NCI-H2227 treated with DMSO at 0.1 percent for 48 hours (cell line): ENCODE measurements at regions not wholly inside any gene's neighbourhood (a gene's known extent, or its start where the extent isn't known, plus 50 kb on each side); places are given as distances from the start of the nearest gene placed in this dataset.
"Not testable (repeated sequence)": the region's sequence is repeated elsewhere in the genome, so short reads cannot be mapped to it uniquely, and the experiment has no call there.

Experiments used
- DNase-seq: peaks from one replicate; lab custom pipeline; 2025; lab: John Stamatoyannopoulos, UW

DNA sequence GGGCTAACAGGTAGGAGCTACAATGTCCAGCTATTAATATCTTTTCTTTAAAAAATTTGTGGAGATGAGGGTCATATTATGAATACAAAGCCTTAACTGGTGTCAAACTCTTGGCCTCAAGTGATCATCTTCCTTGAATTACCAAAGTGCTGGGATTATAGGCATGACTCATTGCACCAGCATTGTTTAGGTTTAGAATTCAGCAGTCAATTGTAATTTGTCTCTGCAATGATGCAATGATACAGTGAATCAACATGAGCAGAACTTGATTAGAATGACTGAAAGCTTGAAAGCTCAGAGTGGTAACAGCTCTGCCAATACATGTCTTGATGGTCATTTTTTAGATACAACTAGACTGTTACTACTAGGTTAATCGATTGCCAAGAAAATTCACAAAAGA, 752.8 kb upstream of the MIR17HG start:
- no peak for DNase-seq

- no peak for DNase-seq
These were observed 741.8 kb upstream of the MIR17HG start for GRCh38 chr13:90605664-90606063.

DNA sequence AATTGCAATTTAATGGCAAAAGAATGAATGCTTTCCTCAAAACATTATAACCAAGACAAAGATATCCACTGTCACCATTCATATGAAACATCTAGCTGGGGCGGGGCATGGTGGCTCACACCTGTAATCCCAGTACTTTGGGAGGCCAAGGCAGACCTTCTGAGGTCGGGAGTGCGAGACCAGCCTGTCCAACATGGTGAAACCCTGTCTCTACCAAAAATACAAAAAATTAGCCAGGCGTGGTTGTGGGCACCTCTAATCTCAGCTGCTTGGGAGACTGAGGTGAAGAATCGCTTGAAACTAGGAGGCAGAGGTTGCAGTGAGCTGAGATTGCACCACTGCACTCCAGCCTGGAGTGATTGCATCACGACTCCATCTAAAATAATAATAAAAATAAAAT, 740.6 kb upstream of the MIR17HG start:
- not testable (repeated sequence) for DNase-seq

DNA sequence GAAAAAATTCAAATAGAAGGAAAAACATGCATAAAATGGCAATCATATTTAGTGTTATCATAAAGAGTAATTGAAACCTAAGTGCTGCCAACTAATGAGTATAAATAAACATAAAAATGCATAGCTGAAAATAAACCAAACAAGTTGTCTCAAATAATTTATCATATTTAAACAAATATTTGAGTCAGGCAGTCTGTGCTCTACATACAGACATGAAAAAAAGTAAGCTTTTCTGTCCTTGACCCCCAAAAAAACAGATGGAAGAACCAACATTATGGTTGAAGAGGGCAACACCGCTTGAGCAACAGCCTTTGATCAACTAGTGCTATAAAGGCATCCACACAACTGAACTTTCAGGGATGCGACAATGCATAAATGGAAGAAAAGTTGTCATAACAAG, 735.1 kb upstream of the MIR17HG start:
- DNase-seq: no peak

GRCh38 chr13:90613076-90613795, 734.3 kb upstream of the MIR17HG start:
- DNase-seq: no peak

DNA sequence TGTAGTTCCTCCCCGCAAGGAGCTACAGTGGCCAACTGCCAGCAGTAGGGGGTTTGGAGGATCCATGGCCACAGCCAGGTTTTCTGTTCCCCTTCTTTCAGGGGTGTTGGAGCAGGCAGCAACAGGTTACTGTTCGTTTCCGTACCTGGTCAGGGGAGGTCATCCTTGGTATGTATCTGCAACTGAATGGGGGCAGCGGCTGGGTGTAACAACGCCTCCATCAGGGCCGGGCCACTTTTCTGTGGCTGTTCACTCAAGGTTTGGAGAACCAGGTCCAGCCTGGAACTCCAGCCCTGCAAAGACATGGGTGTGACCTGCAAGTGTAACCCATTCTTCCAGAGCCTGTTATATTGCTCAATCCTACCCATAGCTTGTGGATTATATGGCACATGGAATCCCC, 732.3 kb upstream of the MIR17HG start:
- no peak for DNase-seq

DNA sequence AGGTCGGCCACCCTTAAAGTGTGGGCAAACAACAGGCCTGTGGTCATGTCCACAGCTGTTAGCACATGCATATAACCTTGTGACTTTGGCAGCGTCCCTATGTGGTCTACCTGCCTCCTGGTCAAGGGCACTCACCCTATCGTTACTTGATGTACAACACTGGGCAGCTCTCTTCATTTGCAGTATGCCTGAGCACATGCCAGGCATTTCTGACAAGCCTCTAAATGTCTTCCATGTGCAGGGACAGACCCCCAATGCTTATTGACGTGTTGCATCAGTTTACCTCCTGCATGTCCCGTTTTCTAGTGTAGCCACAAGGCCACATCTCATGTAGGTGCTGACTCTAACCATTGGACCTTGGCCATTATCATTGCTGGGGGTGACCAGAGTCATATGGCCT, 731.7 kb upstream of the MIR17HG start:
- DNase-seq: no peak

- no peak for DNase-seq
These were observed 729.4 kb upstream of the MIR17HG start for GRCh38 chr13:90618133-90618532.

DNA sequence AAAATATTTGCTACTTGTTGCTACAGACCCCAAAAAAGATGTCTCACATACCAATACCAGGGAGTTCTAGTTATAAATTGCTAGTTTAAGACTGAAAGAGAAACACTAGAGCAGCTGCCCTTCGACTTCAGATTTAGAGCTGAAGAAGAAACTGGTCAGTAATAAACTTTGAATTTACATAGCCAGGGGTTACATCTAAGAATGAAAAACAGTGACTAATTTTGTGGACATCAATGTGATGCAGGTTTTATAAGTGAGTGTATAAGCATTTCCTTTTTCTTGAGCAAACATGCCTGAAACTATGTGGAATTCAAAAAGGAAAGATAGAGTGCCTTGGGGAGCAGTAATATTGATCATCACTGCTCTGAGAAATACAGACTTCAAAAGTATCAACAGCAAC, 724.9 kb upstream of the MIR17HG start:
- no peak for DNase-seq

GRCh38 chr13:90623318-90624011, 724.0 kb upstream of the MIR17HG start:
- DNase-seq: no peak

DNA sequence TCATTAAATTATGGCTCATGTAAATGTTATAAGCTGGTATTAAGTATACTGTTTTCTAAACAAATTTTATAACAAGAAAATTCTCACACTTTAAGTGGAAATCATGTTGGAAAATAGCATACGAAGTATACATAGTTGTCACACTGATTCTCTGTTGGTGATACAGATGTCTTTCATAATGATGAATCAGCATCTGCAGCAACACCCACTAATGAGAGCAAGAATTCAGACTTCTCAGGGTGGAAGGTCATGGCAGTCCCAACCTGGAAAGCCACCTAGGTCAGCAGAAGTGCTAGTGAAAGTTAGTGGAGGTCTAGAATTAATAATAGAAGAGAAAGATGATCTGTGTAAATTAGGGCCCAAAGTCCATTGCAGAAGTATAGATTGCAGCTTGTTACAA, 719.7 kb upstream of the MIR17HG start:
- DNase-seq: no peak

DNA sequence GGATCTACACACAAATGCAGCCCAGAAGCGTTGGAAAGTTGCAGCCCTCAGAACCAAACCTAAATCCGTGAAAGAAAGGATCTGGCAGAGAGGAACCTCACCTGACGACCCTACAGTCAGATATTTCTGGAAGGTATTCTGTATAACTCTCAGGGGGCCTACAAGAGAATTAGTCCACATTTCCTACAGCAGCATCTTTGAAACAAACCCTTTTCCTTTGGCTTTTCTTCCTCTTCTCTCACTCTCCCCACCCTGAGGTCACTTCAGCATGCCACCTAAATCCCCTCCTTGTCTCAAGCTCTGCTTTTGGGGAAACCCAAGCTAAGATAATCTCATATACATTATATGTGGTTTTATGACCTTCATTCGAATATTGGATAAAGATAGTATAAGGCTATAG, 719.0 kb upstream of the MIR17HG start:
- DNase-seq: no peak

DNA sequence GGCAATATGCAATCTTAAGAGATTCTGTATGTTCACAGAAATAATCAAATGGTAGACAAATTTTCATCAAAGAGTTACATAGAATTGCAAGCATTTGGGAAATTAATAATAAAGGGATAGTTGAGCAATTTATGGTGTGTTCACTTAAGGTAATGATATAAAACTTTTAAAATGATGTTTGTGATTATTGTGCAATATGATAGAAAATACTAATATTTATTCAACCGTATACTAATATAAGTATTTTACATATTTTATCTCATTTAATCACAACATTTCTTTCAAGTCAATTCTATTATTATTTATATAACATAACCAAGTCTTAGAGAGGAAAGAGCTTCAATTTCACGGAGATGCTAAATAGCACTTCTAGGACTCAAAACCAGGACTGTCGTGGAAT, 716.8 kb upstream of the MIR17HG start:
- DNase-seq: no peak

GRCh38 chr13:90632184-90632583, 715.3 kb upstream of the MIR17HG start:
- DNase-seq: no peak

- DNase-seq: no peak
These were observed 713.6 kb upstream of the MIR17HG start for GRCh38 chr13:90633849-90634248.

DNA sequence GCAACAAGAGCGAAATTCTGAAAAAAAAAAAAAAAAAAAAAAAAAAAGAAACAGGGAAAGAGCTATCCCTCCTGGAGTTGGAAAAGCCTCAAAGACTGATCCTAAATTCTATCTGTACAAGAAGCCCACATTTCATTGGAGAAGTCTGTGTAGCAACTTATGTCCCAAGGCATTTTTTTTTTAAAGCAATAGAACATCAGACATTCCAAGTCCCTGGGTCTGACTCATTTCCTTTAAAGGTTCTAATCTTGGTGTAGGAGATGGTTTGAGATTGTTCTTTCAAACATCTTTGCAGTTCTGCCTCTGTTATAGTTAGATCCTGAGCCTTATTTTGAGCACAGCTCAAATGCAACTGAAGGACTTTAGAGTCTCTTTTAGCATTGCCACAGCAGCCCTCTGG, 706.5 kb upstream of the MIR17HG start:
- DNase-seq: no peak

DNA sequence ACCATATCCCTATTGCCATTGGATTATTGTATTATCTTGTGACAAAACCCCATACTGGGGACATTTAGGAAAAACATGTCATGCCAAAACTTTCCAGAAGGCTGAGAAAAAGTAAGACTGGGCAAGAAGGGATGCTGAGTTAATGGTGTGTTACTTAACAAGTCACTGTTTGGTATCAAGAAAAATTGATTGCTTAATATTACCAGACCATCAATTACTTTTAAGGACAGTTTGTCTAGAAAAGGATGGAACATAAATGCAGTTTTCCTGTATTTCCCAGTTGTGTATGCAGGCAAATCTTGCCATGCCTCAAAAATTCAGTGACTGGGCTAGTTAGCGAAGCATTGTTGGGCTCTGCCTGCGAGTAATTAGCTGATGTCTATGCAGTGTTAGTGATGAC, 705.6 kb upstream of the MIR17HG start:
- no peak for DNase-seq

GRCh38 chr13:90645582-90645981, 701.9 kb upstream of the MIR17HG start:
- DNase-seq: no peak

DNA sequence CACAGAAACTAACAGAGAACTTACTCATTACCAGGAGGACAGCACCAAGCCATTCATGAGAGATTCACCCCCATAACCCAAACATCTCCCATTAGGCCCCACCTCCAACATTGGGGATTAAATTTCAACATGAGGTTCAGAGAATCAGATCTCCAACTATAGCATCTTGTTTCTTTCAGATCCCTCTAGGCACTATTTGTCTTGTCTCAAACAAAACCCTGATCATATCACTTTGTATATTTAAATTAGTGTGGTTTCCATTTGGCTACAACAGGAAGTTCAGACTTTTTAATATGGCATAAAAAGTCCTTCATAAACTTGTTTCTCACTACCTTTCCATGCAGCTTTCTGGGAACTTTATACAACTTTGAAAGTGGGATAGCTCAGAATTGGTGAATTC, 699.0 kb upstream of the MIR17HG start:
- no peak for DNase-seq

- DNase-seq: no peak
These were observed 695.5 kb upstream of the MIR17HG start for GRCh38 chr13:90652036-90652435.

GRCh38 chr13:90654970-90655369, 692.5 kb upstream of the MIR17HG start:
- no peak for DNase-seq

GRCh38 chr13:90664200-90664599, 683.3 kb upstream of the MIR17HG start:
- DNase-seq: not testable (repeated sequence)

GRCh38 chr13:90673746-90674145, 673.7 kb upstream of the MIR17HG start:
- no peak for DNase-seq

DNA sequence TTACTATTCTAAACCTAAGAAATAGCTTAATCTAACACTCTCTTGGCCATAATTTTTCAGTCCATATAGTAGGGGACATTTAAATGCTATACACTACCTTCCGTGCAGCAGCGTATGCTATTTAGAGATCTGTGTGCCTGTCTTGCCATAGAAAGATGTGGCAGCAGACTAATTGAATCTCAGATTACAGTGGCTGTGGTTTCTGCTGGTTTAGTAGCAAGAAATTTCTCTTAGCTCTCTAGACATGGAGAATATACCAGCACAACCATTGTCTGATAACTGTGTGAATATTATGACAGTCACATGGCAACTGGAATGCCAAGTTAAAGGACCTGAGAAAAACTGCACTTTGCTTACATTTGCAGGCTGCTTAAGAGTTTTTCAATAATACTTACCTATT, 672.4 kb upstream of the MIR17HG start:
- no peak for DNase-seq
